ENCODE measurements at regions not wholly inside any gene's neighbourhood (a gene's known extent, or its start where the extent isn't known, plus 50 kb on each side); places are given as distances from the start of the nearest gene placed in this dataset.

DNA sequence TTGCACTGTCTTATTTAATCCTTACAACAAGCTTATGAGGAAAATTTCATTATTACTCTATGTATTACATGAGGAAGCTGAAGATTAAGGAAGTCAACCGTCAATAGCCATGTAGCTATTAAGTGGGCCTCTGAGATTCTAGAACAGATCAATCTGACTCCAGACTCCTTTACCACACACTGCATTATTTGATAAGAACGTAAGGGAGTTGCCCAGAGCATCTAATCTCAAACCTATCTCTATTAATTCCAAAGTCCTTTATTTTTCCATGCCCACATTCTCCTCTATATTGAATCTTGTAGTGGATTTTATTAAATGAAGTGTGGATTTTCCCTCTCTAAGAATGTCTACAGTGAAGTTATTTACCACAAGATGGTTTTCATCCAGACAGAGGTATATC is 118.2 kb upstream of the MTAP start:
- H3K4me3 ChIP-seq (ENCODE audit: control insufficient read depth in 2 of 3, extremely low read depth in 1 of 3, insufficient read depth in 2 of 3, low read depth in 1 of 3, low read length in 3 of 3): peak overlapping the region in 2 of 3 experiments; percentile 23 to 34
- no peaks in the 10 kb centered on the region for H3K27me3 ChIP-seq (ENCODE audit: control insufficient read depth, extremely low read depth, insufficient read depth, low read length)
- FAIRE-seq (no peak), DNase-seq (ENCODE audit: low read depth, low spot score) (no peak)
- peak overlapping the region; percentile 67 for H3K9ac ChIP-seq (ENCODE audit: control insufficient read depth, extremely low read depth, insufficient read depth, low read length)
- H3K4me2 ChIP-seq (ENCODE audit: control insufficient read depth, extremely low read depth, insufficient read depth, low read depth, low read length): peak overlapping the region; percentile 84
- TF ChIP-seq EZH2 (IDR thresholded peaks at IDR 0.05; ENCODE audit: low read length): no peak
- TF ChIP-seq, protein P1, sequence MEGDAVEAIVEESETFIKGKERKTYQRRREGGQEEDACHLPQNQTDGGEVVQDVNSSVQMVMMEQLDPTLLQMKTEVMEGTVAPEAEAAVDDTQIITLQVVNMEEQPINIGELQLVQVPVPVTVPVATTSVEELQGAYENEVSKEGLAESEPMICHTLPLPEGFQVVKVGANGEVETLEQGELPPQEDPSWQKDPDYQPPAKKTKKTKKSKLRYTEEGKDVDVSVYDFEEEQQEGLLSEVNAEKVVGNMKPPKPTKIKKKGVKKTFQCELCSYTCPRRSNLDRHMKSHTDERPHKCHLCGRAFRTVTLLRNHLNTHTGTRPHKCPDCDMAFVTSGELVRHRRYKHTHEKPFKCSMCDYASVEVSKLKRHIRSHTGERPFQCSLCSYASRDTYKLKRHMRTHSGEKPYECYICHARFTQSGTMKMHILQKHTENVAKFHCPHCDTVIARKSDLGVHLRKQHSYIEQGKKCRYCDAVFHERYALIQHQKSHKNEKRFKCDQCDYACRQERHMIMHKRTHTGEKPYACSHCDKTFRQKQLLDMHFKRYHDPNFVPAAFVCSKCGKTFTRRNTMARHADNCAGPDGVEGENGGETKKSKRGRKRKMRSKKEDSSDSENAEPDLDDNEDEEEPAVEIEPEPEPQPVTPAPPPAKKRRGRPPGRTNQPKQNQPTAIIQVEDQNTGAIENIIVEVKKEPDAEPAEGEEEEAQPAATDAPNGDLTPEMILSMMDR (optimal IDR thresholded peaks at IDR 0.05 in 1 of 3, IDR thresholded peaks at IDR 0.05 in 1 of 3, conservative IDR thresholded peaks at IDR 0.05 in 1 of 3; ENCODE audit: extremely low read depth in 1 of 3, insufficient read depth in 2 of 3, low read length in 3 of 3): no peak
- H3K79me2 ChIP-seq (ENCODE audit: control insufficient read depth, insufficient read depth, low read length): peaks cover 17% of the 10 kb centered on the region
- no peaks in the 10 kb centered on the region for H3K36me3 ChIP-seq (ENCODE audit: control insufficient read depth in 2 of 2, extremely low read depth in 1 of 2, insufficient read depth in 2 of 2, low read length in 2 of 2)
- H3K27ac ChIP-seq (ENCODE audit: control insufficient read depth, insufficient read depth, low read length): peak overlapping the region; percentile 95
- dilution Hi-C loops (cut with MboI; ENCODE audit: extremely low pct_ligation_motif_present, low sequenced_read_pairs): no loop called here
- H4K20me1 ChIP-seq (ENCODE audit: control insufficient read depth, extremely low read depth, insufficient read depth, low read length): no peaks in the 10 kb centered on the region
- H3K4me1 ChIP-seq (ENCODE audit: control insufficient read depth, extremely low read depth, insufficient read depth, low read length): peaks cover 90% of the 10 kb centered on the region
- H3K9me1 ChIP-seq (ENCODE audit: control insufficient read depth, extremely low read depth, insufficient read depth, low read length): no peaks in the 10 kb centered on the region
- H2AFZ ChIP-seq (ENCODE audit: control insufficient read depth, low read length): no peak overlapping the region
- no peaks in the 10 kb centered on the region for H3K9me3 ChIP-seq (ENCODE audit: control insufficient read depth, low read depth, low read length)

DNA sequence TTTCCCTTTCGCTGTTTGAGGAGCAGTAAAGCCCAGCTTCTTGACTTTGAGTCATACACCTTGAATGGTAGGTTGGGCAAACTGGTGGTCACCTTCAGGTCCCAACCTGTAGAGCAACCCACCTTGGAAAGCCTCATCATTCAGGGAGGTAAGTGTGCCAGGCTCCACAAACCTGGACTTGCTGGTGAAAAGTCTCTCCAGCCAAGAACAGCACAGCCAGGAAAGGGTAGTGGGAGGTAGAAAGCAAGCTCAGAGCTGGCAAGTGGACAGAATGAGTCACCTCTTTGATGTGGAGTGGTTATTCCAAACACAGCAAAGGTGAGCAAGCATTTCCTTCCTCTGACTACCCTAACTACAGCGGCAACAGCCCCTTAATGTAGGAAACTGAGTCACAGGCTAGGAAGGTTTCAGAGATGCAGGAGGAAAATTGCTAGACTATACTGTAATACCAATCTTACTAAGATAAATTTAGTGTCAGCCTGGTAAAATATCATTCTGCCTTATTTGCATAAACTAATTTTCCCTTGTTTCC is 117.5 kb upstream of the MTAP start:
- TF ChIP-seq EZH2 (IDR thresholded peaks at IDR 0.05; ENCODE audit: low read length): no peak
- TF ChIP-seq, protein P1 (optimal IDR thresholded peaks at IDR 0.05 in 1 of 3, IDR thresholded peaks at IDR 0.05 in 1 of 3, conservative IDR thresholded peaks at IDR 0.05 in 1 of 3; ENCODE audit: extremely low read depth in 1 of 3, insufficient read depth in 2 of 3, low read length in 3 of 3): no peak
- Histone ChIP-seq H3K27me3 (ENCODE audit: control insufficient read depth, extremely low read depth, insufficient read depth, low read length) (no peaks in the 10 kb centered on the region), H3K9ac (ENCODE audit: control insufficient read depth, extremely low read depth, insufficient read depth, low read length) (peak overlapping the region; percentile 67), H3K9me3 (ENCODE audit: control insufficient read depth, low read depth, low read length) (no peaks in the 10 kb centered on the region), H3K36me3 (ENCODE audit: control insufficient read depth in 2 of 2, extremely low read depth in 1 of 2, insufficient read depth in 2 of 2, low read length in 2 of 2) (no peaks in the 10 kb centered on the region), H3K27ac (ENCODE audit: control insufficient read depth, insufficient read depth, low read length) (peak overlapping the region; percentile 95), H3K4me3 (ENCODE audit: control insufficient read depth in 2 of 3, extremely low read depth in 1 of 3, insufficient read depth in 2 of 3, low read depth in 1 of 3, low read length in 3 of 3) (peak overlapping the region in 1 of 3 experiments; percentile 23), H3K4me2 (ENCODE audit: control insufficient read depth, extremely low read depth, insufficient read depth, low read depth, low read length) (peak overlapping the region; percentile 84), H4K20me1 (ENCODE audit: control insufficient read depth, extremely low read depth, insufficient read depth, low read length) (no peaks in the 10 kb centered on the region), H3K4me1 (ENCODE audit: control insufficient read depth, extremely low read depth, insufficient read depth, low read length) (peaks cover 91% of the 10 kb centered on the region), H2AFZ (ENCODE audit: control insufficient read depth, low read length) (no peak overlapping the region), H3K79me2 (ENCODE audit: control insufficient read depth, insufficient read depth, low read length) (peaks cover 13% of the 10 kb centered on the region), H3K9me1 (ENCODE audit: control insufficient read depth, extremely low read depth, insufficient read depth, low read length) (no peaks in the 10 kb centered on the region)
- peak; percentile 99 for FAIRE-seq
- peak; percentile 100 for DNase-seq (ENCODE audit: low read depth, low spot score)
- dilution Hi-C loops (cut with MboI; ENCODE audit: extremely low pct_ligation_motif_present, low sequenced_read_pairs): no loop called here
